CD4-positive, CD25-positive, alpha-beta regulatory T cell (primary cell): ENCODE measurements at regions not wholly inside any gene's neighbourhood (a gene's known extent, or its start where the extent isn't known, plus 50 kb on each side); places are given as distances from the start of the nearest gene placed in this dataset.

Experiments
- ATAC-seq, 2 donors: fragments of 150-1000 bp; cut with Tn5 transposase; one replicate each; pipeline ENCODE4 v1.10.0; 2021; ENCODE audit warnings: low read depth in 2 of 2, moderate number of reproducible peaks in 2 of 2, moderate library complexity in 1 of 2
- DNase-seq, 3 donors: peaks; one replicate each; pipeline versions ENCODE4 v3.0.0 to v3.0.0-alpha.2; 2012 to 2022; ENCODE audit warnings: mixed read lengths in 1 of 3
- H3K27ac ChIP-seq: one replicate; pipeline ENCODE4 v1.7.0; 2013; ENCODE audit warnings: mild to moderate bottlenecking, low read length; ENCODE audit not compliant: insufficient read depth, poor library complexity, severe bottlenecking
- H3K27me3 ChIP-seq: one replicate; pipeline ENCODE4 v1.7.0; 2013; ENCODE audit warnings: low read length; ENCODE audit not compliant: control insufficient read depth, insufficient read depth
- H3K36me3 ChIP-seq: one replicate; pipeline ENCODE4 v1.7.0; 2013; ENCODE audit warnings: mild to moderate bottlenecking, low read length, moderate library complexity; ENCODE audit not compliant: control insufficient read depth, insufficient read depth
- H3K4me1 ChIP-seq: 2 replicates; pipeline ENCODE4 v1.7.0; 2013; ENCODE audit warnings: mild to moderate bottlenecking, low read length; ENCODE audit not compliant: insufficient read depth, control insufficient read depth, poor library complexity, severe bottlenecking
- H3K4me3 ChIP-seq: one replicate; pipeline ENCODE4 v1.7.0; 2013; ENCODE audit warnings: low read depth, mild to moderate bottlenecking, low read length, moderate library complexity
- H3K9me3 ChIP-seq, 2 experiments: 1 replicate in 1 of 2; 2 replicates in 1 of 2; pipeline ENCODE4 v1.7.0; 2013; ENCODE audit warnings: low read length in 2 of 2, mild to moderate bottlenecking in 1 of 2, moderate library complexity in 1 of 2; ENCODE audit not compliant: control insufficient read depth in 2 of 2
- H3K27ac Mint-ChIP-seq, 3 donors: one replicate each; pipeline ENCODE4 v1.8.0; 2020 to 2022; ENCODE audit warnings: mild to moderate bottlenecking in 3 of 3, mixed read lengths in 3 of 3, moderate library complexity in 2 of 3
- H3K27me3 Mint-ChIP-seq: one replicate; pipeline ENCODE4 v1.8.0; 2022; ENCODE audit warnings: mild to moderate bottlenecking, mixed read lengths
- H3K36me3 Mint-ChIP-seq: one replicate; pipeline ENCODE4 v1.8.0; 2020; ENCODE audit warnings: mixed read lengths
- H3K4me1 Mint-ChIP-seq, 4 donors: one replicate each; pipeline ENCODE4 v1.8.0; 2020 to 2022; ENCODE audit warnings: mixed read lengths in 4 of 4, mild to moderate bottlenecking in 1 of 4
- H3K4me3 Mint-ChIP-seq, 4 donors: one replicate each; pipeline ENCODE4 v1.8.0; 2020 to 2022; ENCODE audit warnings: mild to moderate bottlenecking in 4 of 4, mixed read lengths in 4 of 4, moderate library complexity in 3 of 4
- H3K9me3 Mint-ChIP-seq, 7 donors: one replicate each; pipeline ENCODE4 v1.8.0; 2020 to 2022; ENCODE audit warnings: mixed read lengths in 7 of 7, mild to moderate bottlenecking in 3 of 7, moderate library complexity in 2 of 7

GRCh38 chr12:30002677-30003076 is 218.9 kb upstream of the TMTC1 start:
- Mint-ChIP-seq H3K4me1 (no peaks in the 10 kb centered on the region), H3K4me3 (no peak overlapping the region), H3K27ac (no peak overlapping the region), H3K27me3 (no peaks in the 10 kb centered on the region), H3K36me3 (no peaks in the 10 kb centered on the region), H3K9me3 (peaks cover 0 to 4% (median 2%) of the 10 kb centered on the region in 7 donors)
- no peaks in the 10 kb centered on the region for H3K27me3 ChIP-seq
- H3K9me3 ChIP-seq, result no peaks in the 10 kb centered on the region
- DNase-seq (no peak), ATAC-seq (no peak)
- no peak overlapping the region for H3K4me3 ChIP-seq
- H3K27ac ChIP-seq, result no peak overlapping the region
- H3K36me3 ChIP-seq, result no peaks in the 10 kb centered on the region
- H3K4me1 ChIP-seq, result no peaks in the 10 kb centered on the region

GRCh38 chr12:30000401-30000800 is 216.7 kb upstream of the TMTC1 start:
- H3K27ac Mint-ChIP-seq, result no peak overlapping the region
- H3K4me3 Mint-ChIP-seq, result no peak overlapping the region
- H3K4me1 ChIP-seq, result no peaks in the 10 kb centered on the region
- DNase-seq (no peak), ATAC-seq (no peak)
- peaks cover 0 to 8% (median 0%) of the 10 kb centered on the region in 7 donors for H3K9me3 Mint-ChIP-seq
- H3K4me1 Mint-ChIP-seq, result no peaks in the 10 kb centered on the region
- no peaks in the 10 kb centered on the region for H3K27me3 ChIP-seq
- H3K27ac ChIP-seq, result no peak overlapping the region
- no peak overlapping the region for H3K4me3 ChIP-seq
- no peaks in the 10 kb centered on the region for H3K36me3 Mint-ChIP-seq
- H3K36me3 ChIP-seq, result no peaks in the 10 kb centered on the region
- no peaks in the 10 kb centered on the region for H3K27me3 Mint-ChIP-seq
- no peaks in the 10 kb centered on the region for H3K9me3 ChIP-seq

- Histone ChIP-seq H3K36me3 (no peaks in the 10 kb centered on the region), H3K27ac (no peak overlapping the region), H3K9me3 (no peaks in the 10 kb centered on the region), H3K27me3 (no peaks in the 10 kb centered on the region), H3K4me1 (no peaks in the 10 kb centered on the region), H3K4me3 (no peak overlapping the region)
- Mint-ChIP-seq H3K4me3 (no peak overlapping the region), H3K4me1 (no peaks in the 10 kb centered on the region), H3K36me3 (no peaks in the 10 kb centered on the region), H3K27me3 (no peaks in the 10 kb centered on the region), H3K9me3 (peaks cover 0 to 9% (median 0%) of the 10 kb centered on the region in 7 donors), H3K27ac (no peak overlapping the region)
- no peak for ATAC-seq
- no peak for DNase-seq
Observed at GRCh38 chr12:29996993-29997392, 213.3 kb upstream of the TMTC1 start.

- H3K27me3 Mint-ChIP-seq, result no peaks in the 10 kb centered on the region
- no peak overlapping the region for H3K27ac ChIP-seq
- no peaks in the 10 kb centered on the region for H3K36me3 ChIP-seq
- DNase-seq, result no peak
- no peaks in the 10 kb centered on the region for H3K36me3 Mint-ChIP-seq
- no peaks in the 10 kb centered on the region for H3K27me3 ChIP-seq
- H3K4me3 Mint-ChIP-seq, result no peak overlapping the region
- no peaks in the 10 kb centered on the region for H3K4me1 ChIP-seq
- H3K9me3 Mint-ChIP-seq, result peaks cover 0 to 7% (median 0%) of the 10 kb centered on the region in 7 donors
- H3K4me3 ChIP-seq, result no peak overlapping the region
- no peak overlapping the region for H3K27ac Mint-ChIP-seq
- H3K4me1 Mint-ChIP-seq, result no peaks in the 10 kb centered on the region
- ATAC-seq, result no peak
- no peaks in the 10 kb centered on the region for H3K9me3 ChIP-seq
Observed at GRCh38 chr12:29992366-29992765, 208.6 kb upstream of the TMTC1 start.

- Histone ChIP-seq H3K36me3 (no peaks in the 10 kb centered on the region), H3K27me3 (no peaks in the 10 kb centered on the region), H3K9me3 (no peaks in the 10 kb centered on the region), H3K4me1 (no peaks in the 10 kb centered on the region), H3K27ac (no peak overlapping the region), H3K4me3 (no peak overlapping the region)
- DNase-seq (no peak), ATAC-seq (no peak)
- Mint-ChIP-seq H3K27ac (no peak overlapping the region), H3K36me3 (no peaks in the 10 kb centered on the region), H3K27me3 (no peaks in the 10 kb centered on the region), H3K9me3 (peaks cover 0 to 7% (median 0%) of the 10 kb centered on the region in 7 donors), H3K4me3 (no peak overlapping the region), H3K4me1 (no peaks in the 10 kb centered on the region)
Observed at GRCh38 chr12:29991924-29992323, 208.2 kb upstream of the TMTC1 start.

- no peak overlapping the region for H3K4me3 Mint-ChIP-seq
- DNase-seq (no peak), ATAC-seq (no peak)
- H3K4me1 Mint-ChIP-seq, result no peaks in the 10 kb centered on the region
- Histone ChIP-seq H3K36me3 (no peaks in the 10 kb centered on the region), H3K4me3 (no peak overlapping the region), H3K9me3 (no peaks in the 10 kb centered on the region), H3K4me1 (no peaks in the 10 kb centered on the region), H3K27me3 (no peaks in the 10 kb centered on the region), H3K27ac (no peak overlapping the region)
- no peaks in the 10 kb centered on the region for H3K27me3 Mint-ChIP-seq
- H3K9me3 Mint-ChIP-seq, result peaks cover 0 to 5% (median 0%) of the 10 kb centered on the region in 7 donors
- no peak overlapping the region for H3K27ac Mint-ChIP-seq
- H3K36me3 Mint-ChIP-seq, result no peaks in the 10 kb centered on the region
Observed at GRCh38 chr12:29990971-29991370, 207.2 kb upstream of the TMTC1 start.

GRCh38 chr12:29983851-29984250 is 200.1 kb upstream of the TMTC1 start:
- no peaks in the 10 kb centered on the region for H3K36me3 ChIP-seq
- H3K4me1 Mint-ChIP-seq, result no peaks in the 10 kb centered on the region
- no peak overlapping the region for H3K4me3 ChIP-seq
- no peaks in the 10 kb centered on the region for H3K4me1 ChIP-seq
- H3K36me3 Mint-ChIP-seq, result no peaks in the 10 kb centered on the region
- DNase-seq, result no peak
- no peak overlapping the region for H3K4me3 Mint-ChIP-seq
- H3K27ac Mint-ChIP-seq, result no peak overlapping the region
- peaks cover 0 to 6% (median 5%) of the 10 kb centered on the region in 7 donors for H3K9me3 Mint-ChIP-seq
- H3K27me3 Mint-ChIP-seq, result no peaks in the 10 kb centered on the region
- H3K27ac ChIP-seq, result no peak overlapping the region
- H3K27me3 ChIP-seq, result no peaks in the 10 kb centered on the region
- H3K9me3 ChIP-seq, result no peaks in the 10 kb centered on the region
- ATAC-seq, result no peak

GRCh38 chr12:29980304-29980703 is 196.6 kb upstream of the TMTC1 start:
- H3K4me1 Mint-ChIP-seq, result no peaks in the 10 kb centered on the region
- H3K27ac Mint-ChIP-seq, result no peak overlapping the region
- Histone ChIP-seq H3K4me3 (no peak overlapping the region), H3K27ac (no peak overlapping the region), H3K9me3 (no peaks in the 10 kb centered on the region), H3K36me3 (no peaks in the 10 kb centered on the region), H3K4me1 (no peaks in the 10 kb centered on the region), H3K27me3 (no peaks in the 10 kb centered on the region)
- peaks cover 0 to 7% (median 5%) of the 10 kb centered on the region in 7 donors for H3K9me3 Mint-ChIP-seq
- DNase-seq (no peak), ATAC-seq (no peak)
- no peak overlapping the region for H3K4me3 Mint-ChIP-seq
- H3K36me3 Mint-ChIP-seq, result no peaks in the 10 kb centered on the region
- H3K27me3 Mint-ChIP-seq, result no peaks in the 10 kb centered on the region
